SU-DHL-6 (cell line): ENCODE measurements at regions not wholly inside any gene's neighbourhood (a gene's known extent, or its start where the extent isn't known, plus 50 kb on each side); places are given as distances from the start of the nearest gene placed in this dataset.

Experiments used
- H2AFZ ChIP-seq: fragments of 200-600 bp; sonication (generic); 2 replicates; pipeline ENCODE4 v1.6.1; 2014; ENCODE audit warnings: low read depth, mild to moderate bottlenecking, moderate library complexity, mixed read lengths, antibody characterized with exemption, low read length; ENCODE audit not compliant: severe bottlenecking
- H3F3A ChIP-seq: fragments of 200-600 bp; shearing (Covaris generic); 2 replicates; pipeline ENCODE4 v1.6.0; 2016; ENCODE audit warnings: antibody characterized with exemption, mild to moderate bottlenecking; ENCODE audit not compliant: insufficient read depth
- H3K27ac ChIP-seq: fragments of 200-600 bp; sonication (generic); 2 replicates; pipeline ENCODE4 v1.5.1; 2016; ENCODE audit warnings: low read depth, mild to moderate bottlenecking, low read length, moderate library complexity, mixed read lengths
- H3K27me3 ChIP-seq: fragments of 200-600 bp; sonication (generic), shearing (Covaris generic); 2 replicates; pipeline ENCODE4 v1.6.0; 2014; ENCODE audit warnings: mild to moderate bottlenecking, low read length
- H3K36me3 ChIP-seq: fragments of 200-600 bp; sonication (generic); 2 replicates; pipeline ENCODE4 v1.6.1; 2014; ENCODE audit warnings: mild to moderate bottlenecking, low read length, mixed read lengths
- H3K4me2 ChIP-seq: fragments of 300-600, 200-600 bp; shearing (Covaris generic), sonication (generic); 2 replicates; pipeline ENCODE4 v1.6.0; 2014; ENCODE audit warnings: low read length, low read depth, mild to moderate bottlenecking; ENCODE audit not compliant: poor library complexity, severe bottlenecking
- H3K4me3 ChIP-seq: fragments of 200-600 bp; sonication (generic); 2 replicates; pipeline ENCODE4 v1.5.1; 2014; ENCODE audit warnings: antibody characterized with exemption, low read length, mild to moderate bottlenecking, mixed read lengths; ENCODE audit not compliant: insufficient read depth, poor library complexity, severe bottlenecking
- H3K79me2 ChIP-seq: fragments of 200-600 bp; sonication (generic); 2 replicates; pipeline ENCODE4 v1.6.1; 2014; ENCODE audit warnings: mild to moderate bottlenecking, low read length, moderate library complexity; ENCODE audit not compliant: insufficient read depth
- H3K9ac ChIP-seq: fragments of 200-600 bp; sonication (generic); 2 replicates; pipeline ENCODE4 v1.7.0; 2014; ENCODE audit warnings: mild to moderate bottlenecking, low read length
- H3K9me2 ChIP-seq: fragments of 200-600 bp; sonication (generic); replicated peaks from 2 replicates; pipeline ENCODE4 v1.6.1; 2014; ENCODE audit warnings: low read length; ENCODE audit not compliant: insufficient read depth
- H3K9me3 ChIP-seq: fragments of 200-600 bp; sonication (generic); 2 replicates; pipeline ENCODE4 v1.6.1; 2014; ENCODE audit warnings: low read length, mixed read lengths; ENCODE audit not compliant: insufficient read depth
- H4K20me1 ChIP-seq: fragments of 200-600 bp; sonication (generic); 2 replicates; pipeline ENCODE4 v1.6.1; 2014; ENCODE audit warnings: low read depth, mild to moderate bottlenecking, antibody characterized with exemption, low read length, moderate library complexity, mixed read lengths
- CTCF ChIP-seq: fragments of 200-600 bp; sonication (generic); IDR thresholded peaks from one replicate; pipeline ENCODE4 v1.5.1; 2017; ENCODE audit warnings: antibody characterized with exemption, mild to moderate bottlenecking, low read length, moderate library complexity; ENCODE audit not compliant: insufficient read depth, poor library complexity, severe bottlenecking
- EZH2phosphoT487 ChIP-seq: fragments of 200-600 bp; sonication (generic), shearing (Covaris generic); conservative IDR thresholded peaks from 2 replicates; pipeline ENCODE4 v1.6.1; 2018; ENCODE audit warnings: mild to moderate bottlenecking, antibody characterized with exemption, low read length, moderate library complexity, mixed read lengths

GRCh38 chr7:68400783-68401182 lies 1197.5 kb upstream of the AUTS2 start:
- Histone ChIP-seq H4K20me1 (no peaks in the 10 kb centered on the region), H3K9ac (no peak overlapping the region), H3K4me3 (no peak overlapping the region), H3K9me2 (no peaks in the 10 kb centered on the region), H3K36me3 (no peaks in the 10 kb centered on the region), H3K27ac (no peak overlapping the region), H3K4me2 (no peak overlapping the region), H3F3A (no peaks in the 10 kb centered on the region), H3K79me2 (no peaks in the 10 kb centered on the region), H3K9me3 (no peaks in the 10 kb centered on the region), H2AFZ (no peak overlapping the region), H3K27me3 (no peaks in the 10 kb centered on the region)
- no peak for TF ChIP-seq EZH2phosphoT487
- TF ChIP-seq CTCF, result no peak

DNA sequence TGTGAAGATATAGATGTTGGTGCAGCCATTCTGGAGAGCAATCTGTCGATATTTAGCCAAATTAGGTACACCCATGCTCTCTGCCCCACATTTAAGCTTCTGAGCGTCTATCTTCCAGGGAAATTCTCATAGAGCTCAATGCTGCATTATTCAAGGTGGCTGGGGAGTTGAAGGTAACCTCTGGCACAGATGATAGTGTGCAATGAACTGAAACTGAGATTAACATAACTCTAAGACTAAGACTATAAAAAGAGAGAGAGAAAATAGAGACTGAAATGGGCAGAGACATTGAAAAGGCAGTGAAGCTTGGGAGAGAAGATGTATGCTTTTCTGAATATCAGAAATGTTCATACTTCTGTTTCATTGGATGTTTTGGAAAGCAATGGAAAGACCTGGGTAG lies 1197.0 kb upstream of the AUTS2 start:
- no peak for TF ChIP-seq CTCF
- TF ChIP-seq EZH2phosphoT487, result no peak
- Histone ChIP-seq H3K79me2 (no peaks in the 10 kb centered on the region), H3K9me2 (no peaks in the 10 kb centered on the region), H3K9ac (no peak overlapping the region), H3F3A (no peaks in the 10 kb centered on the region), H4K20me1 (no peaks in the 10 kb centered on the region), H2AFZ (no peak overlapping the region), H3K9me3 (no peaks in the 10 kb centered on the region), H3K36me3 (no peaks in the 10 kb centered on the region), H3K4me3 (no peak overlapping the region), H3K27me3 (no peaks in the 10 kb centered on the region), H3K4me2 (no peak overlapping the region), H3K27ac (no peak overlapping the region)

GRCh38 chr7:68406480-68406879 lies 1191.8 kb upstream of the AUTS2 start:
- no peak for TF ChIP-seq EZH2phosphoT487
- no peak for TF ChIP-seq CTCF
- no peaks in the 10 kb centered on the region for H3K9me2 ChIP-seq
- H3K9ac ChIP-seq, result no peak overlapping the region
- no peak overlapping the region for H3K4me3 ChIP-seq
- no peaks in the 10 kb centered on the region for H3K36me3 ChIP-seq
- H4K20me1 ChIP-seq, result no peaks in the 10 kb centered on the region
- no peaks in the 10 kb centered on the region for H3F3A ChIP-seq
- no peak overlapping the region for H2AFZ ChIP-seq
- H3K9me3 ChIP-seq, result no peaks in the 10 kb centered on the region
- no peak overlapping the region for H3K27ac ChIP-seq
- no peaks in the 10 kb centered on the region for H3K79me2 ChIP-seq
- H3K27me3 ChIP-seq, result no peaks in the 10 kb centered on the region
- no peak overlapping the region for H3K4me2 ChIP-seq

DNA sequence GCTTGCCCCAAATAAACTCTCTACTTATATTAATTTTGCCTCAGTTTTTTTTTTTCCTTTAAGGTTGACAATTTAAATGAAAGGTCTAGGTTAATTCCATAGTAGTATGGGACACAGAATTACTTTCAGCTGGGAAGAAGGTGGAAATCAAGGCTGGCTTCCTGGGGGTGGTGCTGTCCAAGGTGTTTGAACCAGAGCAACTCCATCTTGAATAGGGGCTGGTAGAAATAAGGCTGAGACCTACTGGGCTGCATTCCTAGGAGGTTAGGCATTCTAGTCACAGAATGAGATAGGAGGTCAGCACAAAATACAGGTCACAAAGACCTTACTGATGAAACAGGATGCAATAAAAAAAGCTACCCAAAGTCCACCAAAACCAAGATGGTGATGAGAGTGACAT lies 1190.8 kb upstream of the AUTS2 start:
- no peak overlapping the region for H3K4me2 ChIP-seq
- H2AFZ ChIP-seq, result no peak overlapping the region
- H3K4me3 ChIP-seq, result no peak overlapping the region
- TF ChIP-seq CTCF (no peak), EZH2phosphoT487 (no peak)
- H3K27ac ChIP-seq, result no peak overlapping the region
- no peaks in the 10 kb centered on the region for H3K36me3 ChIP-seq
- no peaks in the 10 kb centered on the region for H3K9me2 ChIP-seq
- no peak overlapping the region for H3K9ac ChIP-seq
- no peaks in the 10 kb centered on the region for H4K20me1 ChIP-seq
- H3K79me2 ChIP-seq, result no peaks in the 10 kb centered on the region
- H3K9me3 ChIP-seq, result no peaks in the 10 kb centered on the region
- H3F3A ChIP-seq, result no peaks in the 10 kb centered on the region
- H3K27me3 ChIP-seq, result no peaks in the 10 kb centered on the region
